Thoracic aorta (tissue), 2 donors: ENCODE measurements at regions not wholly inside any gene's neighbourhood (a gene's known extent, or its start where the extent isn't known, plus 50 kb on each side); places are given as distances from the start of the nearest gene placed in this dataset.

Experiments
- ATAC-seq: fragments of 150-250 bp; one replicate; pipeline ENCODE4 v1.8.0; 2017; ENCODE audit warnings: low read depth; ENCODE audit not compliant: insufficient number of reproducible peaks, low FRiP score
- DNase-seq: peaks from one replicate; pipeline ENCODE4 v3.0.0-alpha.2; 2020; ENCODE audit warnings: low spot score
- H3K27ac ChIP-seq, 2 donors: fragments of 200-600 bp; sonication (generic); 1 replicate in 1 of 2; 2 replicates in 1 of 2; pipeline ENCODE4 v1.5.1; 2016; ENCODE audit warnings: mild to moderate bottlenecking in 2 of 2, moderate library complexity in 2 of 2
- H3K27me3 ChIP-seq: fragments of 200-600 bp; sonication (generic); replicated peaks from 2 replicates; pipeline ENCODE4 v1.6.0; 2016; ENCODE audit warnings: mild to moderate bottlenecking; ENCODE audit not compliant: insufficient read depth
- H3K36me3 ChIP-seq: fragments of 200-600 bp; sonication (generic); one replicate; pipeline ENCODE4 v1.5.1; 2016
- H3K4me1 ChIP-seq, 2 donors: fragments of 200-600 bp; sonication (generic); 1 replicate in 1 of 2; 2 replicates in 1 of 2; pipeline versions ENCODE4 v1.5.1 to v1.6.0; 2016; ENCODE audit warnings: low read depth in 2 of 2, mild to moderate bottlenecking in 1 of 2; ENCODE audit not compliant: control insufficient read depth in 1 of 2
- H3K4me3 ChIP-seq: fragments of 200-600 bp; sonication (generic); 2 replicates; pipeline ENCODE4 v1.5.1; 2016; ENCODE audit warnings: mild to moderate bottlenecking
- H3K9me3 ChIP-seq: fragments of 200-600 bp; sonication (generic); 2 replicates; pipeline ENCODE4 v1.5.1; 2016
- CTCF ChIP-seq: fragments of 200-600 bp; sonication (generic); IDR thresholded peaks from one replicate; pipeline ENCODE4 v1.5.1; 2019; ENCODE audit warnings: antibody characterized with exemption

DNA sequence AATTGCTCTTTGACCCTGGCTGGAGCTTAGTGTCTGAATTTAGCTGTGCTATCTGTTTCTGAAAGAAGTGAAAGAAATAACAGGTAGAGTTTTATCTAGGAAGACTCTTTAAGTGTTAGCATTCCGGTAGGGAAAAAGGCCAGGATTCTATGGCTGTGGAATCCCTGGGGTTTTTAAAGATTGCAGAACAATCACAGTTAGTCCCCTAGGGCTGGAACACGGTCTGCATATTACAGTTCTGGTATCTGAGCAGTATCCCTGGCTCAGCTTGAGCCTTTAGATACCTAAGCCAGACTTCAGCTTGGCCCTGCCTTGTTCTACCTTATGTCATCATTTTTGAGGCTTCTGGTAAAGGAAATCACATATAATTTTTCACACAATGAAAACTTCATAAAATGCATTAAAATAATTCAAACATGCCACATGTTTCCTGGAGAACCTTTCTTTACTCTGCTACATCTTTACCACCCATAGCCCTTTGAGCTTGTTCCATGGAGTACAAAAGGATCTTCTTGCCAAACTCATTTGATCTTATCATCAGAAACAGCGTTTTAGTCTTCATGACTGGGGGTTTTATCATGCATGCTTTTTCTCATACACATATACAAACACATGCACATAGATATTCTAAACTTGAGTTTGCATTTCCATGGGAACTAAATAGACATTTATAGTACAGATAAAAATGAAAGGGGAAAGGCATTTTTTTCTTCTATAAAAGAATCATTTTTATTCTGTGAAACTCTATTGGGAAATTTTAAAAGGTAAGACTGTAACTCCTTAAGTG is 410.8 kb downstream of the CETN3 start:
- DNase-seq (no peak), ATAC-seq (no peak)
- H3K36me3 ChIP-seq = no peaks in the 10 kb centered on the region
- no peaks in the 10 kb centered on the region for H3K27me3 ChIP-seq
- H3K4me3 ChIP-seq = no peak overlapping the region
- H3K9me3 ChIP-seq = no peaks in the 10 kb centered on the region
- H3K27ac ChIP-seq = no peak overlapping the region
- TF ChIP-seq CTCF = no peak
- peaks cover 0 to 13% of the 10 kb centered on the region in 2 donors for H3K4me1 ChIP-seq

GRCh38 chr5:89996890-89997289 is 412.7 kb downstream of the CETN3 start:
- no peaks in the 10 kb centered on the region for H3K9me3 ChIP-seq
- ATAC-seq = no peak
- no peaks in the 10 kb centered on the region for H3K36me3 ChIP-seq
- H3K27ac ChIP-seq = no peak overlapping the region
- H3K4me3 ChIP-seq = no peak overlapping the region
- DNase-seq = no peak
- no peak for TF ChIP-seq CTCF
- H3K4me1 ChIP-seq = peaks cover 0 to 16% of the 10 kb centered on the region in 2 donors
- no peaks in the 10 kb centered on the region for H3K27me3 ChIP-seq

GRCh38 chr5:89996335-89996734 is 413.2 kb downstream of the CETN3 start:
- no peaks in the 10 kb centered on the region for H3K9me3 ChIP-seq
- no peak for ATAC-seq
- no peak for TF ChIP-seq CTCF

GRCh38 chr5:89994266-89994665 is 415.3 kb downstream of the CETN3 start:
- Histone ChIP-seq H3K36me3 (no peaks in the 10 kb centered on the region), H3K4me3 (no peak overlapping the region), H3K27me3 (no peaks in the 10 kb centered on the region), H3K27ac (no peak overlapping the region), H3K4me1 (peaks cover 4 to 30% of the 10 kb centered on the region in 2 donors), H3K9me3 (no peaks in the 10 kb centered on the region)
- ATAC-seq (no peak), DNase-seq (no peak)
- no peak for TF ChIP-seq CTCF

More at GRCh38 chr5:89996335-89996734, 413.2 kb downstream of the CETN3 start:
- no peak overlapping the region for H3K4me3 ChIP-seq
- no peak overlapping the region for H3K27ac ChIP-seq
- no peaks in the 10 kb centered on the region for H3K27me3 ChIP-seq
- H3K36me3 ChIP-seq = no peaks in the 10 kb centered on the region
- H3K4me1 ChIP-seq = peaks cover 0 to 16% of the 10 kb centered on the region in 2 donors
- no peak for DNase-seq

DNA sequence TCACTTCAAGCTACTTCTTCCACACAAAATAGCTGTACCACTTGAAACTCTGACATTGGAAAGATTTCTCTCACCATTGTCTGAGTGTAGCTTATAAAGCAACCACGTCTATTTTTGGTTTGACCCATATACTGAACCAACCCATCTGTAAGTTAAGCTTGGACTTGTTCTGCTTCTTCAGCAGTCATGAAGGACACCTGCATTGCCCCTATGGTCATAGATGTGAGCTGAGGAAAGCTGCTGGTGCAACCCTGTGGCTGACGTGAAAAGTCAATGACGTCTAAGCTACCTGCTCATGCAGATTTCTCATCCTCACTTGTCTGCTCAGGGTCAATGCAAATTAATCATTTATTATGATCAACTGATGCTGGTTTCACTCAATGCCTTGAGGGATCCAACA is 417.4 kb downstream of the CETN3 start:
- no peak for ATAC-seq
- Histone ChIP-seq H3K4me3 (no peak overlapping the region), H3K27ac (no peak overlapping the region), H3K9me3 (no peaks in the 10 kb centered on the region), H3K36me3 (no peaks in the 10 kb centered on the region), H3K4me1 (peaks cover 15 to 40% of the 10 kb centered on the region in 2 donors), H3K27me3 (no peaks in the 10 kb centered on the region)
- no peak for TF ChIP-seq CTCF
- no peak for DNase-seq
